GM13977 (cell line): ENCODE measurements at regions not wholly inside any gene's neighbourhood (a gene's known extent, or its start where the extent isn't known, plus 50 kb on each side); places are given as distances from the start of the nearest gene placed in this dataset.

Source experiments
- DNase-seq: peaks from one replicate; pipeline ENCODE4 v3.0.0; 2012; ENCODE audit warnings: low spot score
- CTCF ChIP-seq: IDR thresholded peaks from 2 replicates; pipeline ENCODE4 v1.5.1; 2012; ENCODE audit warnings: mild to moderate bottlenecking, control low read depth; ENCODE audit not compliant: insufficient read depth; ENCODE audit errors: extremely low read depth, missing control alignments
- in situ Hi-C: fragments of 300-500 bp; cut with MboI; formaldehyde crosslinking; loops from one replicate; pipeline ENCODE4 v1.12.0; 2022; ENCODE audit warnings: low sequenced_read_pairs, low pct_unique_long_range_greater_than_20kb, mixed read lengths, inconsistent platforms; ENCODE audit not compliant: unreplicated experiment

- TF ChIP-seq CTCF: no peak
- in situ Hi-C loops: no loop called here
Measured at GRCh38 chr2:156659694-156660093, 223.5 kb downstream of the GPD2 start.

GRCh38 chr2:156663757-156664409, 227.7 kb downstream of the GPD2 start:
- DNase-seq: peak; percentile 20
- in situ Hi-C loops: no loop called here
- no peak for TF ChIP-seq CTCF

More at GRCh38 chr2:156659694-156660093, 223.5 kb downstream of the GPD2 start:
- DNase-seq: no peak

DNA sequence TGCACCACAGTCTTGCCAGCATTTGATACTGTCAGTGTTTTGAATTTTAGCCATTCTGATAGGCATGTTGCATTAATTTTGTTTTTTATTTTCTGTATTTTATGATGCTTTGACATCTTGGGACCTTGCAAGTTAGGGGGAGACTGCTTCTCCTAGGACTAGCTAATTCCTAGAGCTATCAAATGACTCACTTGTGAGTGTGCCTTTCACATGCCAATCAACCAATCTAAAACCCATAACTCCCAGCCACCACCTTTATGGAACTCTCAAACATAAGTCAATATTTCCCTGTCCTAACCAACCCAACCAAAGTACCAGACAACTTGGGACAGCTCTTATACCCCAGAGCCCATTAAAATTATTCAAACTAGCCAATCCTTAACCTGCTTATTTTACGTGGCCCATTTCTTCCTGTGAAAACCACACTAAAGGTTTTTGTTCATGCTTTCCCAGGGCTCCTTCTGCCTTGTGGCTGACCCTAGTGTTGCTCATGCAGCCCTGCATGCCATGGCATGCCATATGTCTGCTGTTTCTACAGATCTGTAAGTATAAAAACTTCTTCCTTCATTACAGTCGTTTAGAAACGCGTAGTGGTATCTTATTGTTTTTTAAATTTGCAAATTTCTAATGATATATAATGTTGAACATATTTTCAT, 230.1 kb downstream of the GPD2 start:
- in situ Hi-C loops: no loop called here
- DNase-seq: no peak
- TF ChIP-seq CTCF: no peak

DNA sequence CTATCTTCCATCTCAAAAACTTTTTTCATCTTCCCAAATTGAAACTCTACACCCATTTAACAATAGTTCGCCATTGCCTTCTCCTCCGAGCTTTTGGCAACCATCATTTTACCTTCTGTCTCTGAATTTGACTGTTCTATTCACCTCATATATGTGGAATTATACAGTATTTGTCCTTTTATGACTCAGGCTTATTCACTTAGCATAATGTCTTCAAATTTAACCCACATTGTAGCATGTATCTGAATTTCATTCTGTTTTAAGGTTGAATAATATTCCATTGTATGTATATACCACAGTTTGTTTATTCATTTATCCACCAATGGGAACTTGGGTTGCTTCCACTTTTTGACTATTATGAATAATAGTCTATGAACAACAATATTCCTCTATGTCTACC, 233.9 kb downstream of the GPD2 start:
- no peak for TF ChIP-seq CTCF
- no peak for DNase-seq
- in situ Hi-C loops: no loop called here

DNA sequence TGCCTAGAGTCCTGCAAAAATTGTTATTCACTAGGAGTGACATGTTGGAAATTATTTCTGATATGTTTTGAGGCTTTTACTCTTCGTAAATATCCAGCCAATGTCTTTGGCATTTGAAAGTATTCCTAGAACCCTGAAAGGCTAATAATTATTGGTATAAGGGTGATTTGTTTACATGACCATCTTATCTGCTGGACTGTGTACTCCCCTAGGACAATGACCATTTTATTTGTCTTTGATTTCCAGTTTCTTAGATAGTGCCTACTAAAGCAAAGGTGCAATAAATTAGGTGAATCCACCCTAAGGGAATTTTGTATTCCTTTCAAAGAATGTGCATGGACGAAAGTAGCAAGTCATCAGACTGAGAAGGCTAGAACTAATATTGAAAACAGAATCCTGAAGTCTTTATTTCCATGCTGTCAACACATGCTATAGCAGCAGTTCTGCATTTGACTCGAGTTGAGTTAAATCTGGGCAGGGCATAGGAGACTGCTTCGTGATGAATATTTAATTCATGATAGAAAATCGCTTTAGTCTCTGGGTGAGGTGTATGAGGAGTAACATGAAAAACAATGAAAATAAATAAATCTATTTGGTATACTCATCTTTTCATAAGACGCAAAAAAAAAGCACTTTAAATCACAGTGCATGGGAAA, 235.7 kb downstream of the GPD2 start:
- in situ Hi-C loops: no loop called here
- DNase-seq: no peak
- no peak for TF ChIP-seq CTCF

GRCh38 chr2:156672556-156673332, 236.6 kb downstream of the GPD2 start:
- DNase-seq: no peak
- no peak for TF ChIP-seq CTCF
- in situ Hi-C loops: no loop called here
